Neuronal stem cell (in vitro differentiated cells): ENCODE measurements at regions not wholly inside any gene's neighbourhood (a gene's known extent, or its start where the extent isn't known, plus 50 kb on each side); places are given as distances from the start of the nearest gene placed in this dataset.

ENCODE experiments used
- DNase-seq: peaks from one replicate; pipeline ENCODE4 v3.0.0-alpha.2; 2013; ENCODE audit warnings: low spot score
- H2AFZ ChIP-seq: one replicate; pipeline ENCODE4 v1.6.1; 2013; ENCODE audit warnings: mild to moderate bottlenecking, low read length, inconsistent platforms
- H2AK5ac ChIP-seq: 2 replicates; pipeline ENCODE4 v1.6.1; 2013; ENCODE audit warnings: low read depth, mild to moderate bottlenecking, inconsistent platforms, low read length, moderate library complexity, mixed read lengths
- H2BK120ac ChIP-seq: 2 replicates; pipeline ENCODE4 v1.6.1; 2013; ENCODE audit warnings: low read depth, mild to moderate bottlenecking, inconsistent platforms, low read length, moderate library complexity, mixed read lengths
- H2BK12ac ChIP-seq: one replicate; pipeline ENCODE4 v1.6.1; 2013; ENCODE audit warnings: low read length, inconsistent platforms
- H2BK15ac ChIP-seq: 2 replicates; pipeline ENCODE4 v1.6.1; 2013; ENCODE audit warnings: mild to moderate bottlenecking, low read length, inconsistent platforms, mixed read lengths
- H2BK5ac ChIP-seq: one replicate; pipeline ENCODE4 v1.6.1; 2013; ENCODE audit warnings: inconsistent platforms, mild to moderate bottlenecking, low read length, moderate library complexity
- H3K14ac ChIP-seq: one replicate; pipeline ENCODE4 v1.6.1; 2013; ENCODE audit warnings: low read length, inconsistent platforms
- H3K18ac ChIP-seq: 2 replicates; pipeline ENCODE4 v1.6.1; 2013; ENCODE audit warnings: low read length, inconsistent platforms
- H3K23ac ChIP-seq: 2 replicates; pipeline ENCODE4 v1.6.1; 2013; ENCODE audit warnings: low read depth, mild to moderate bottlenecking, mixed read lengths, low read length, inconsistent platforms; ENCODE audit not compliant: poor library complexity
- H3K27ac ChIP-seq: replicated peaks from 3 replicates; pipeline ENCODE4 v1.5.1; 2013; ENCODE audit warnings: low read length, inconsistent platforms
- H3K27me3 ChIP-seq, 3 experiments: 2 replicates each; pipeline ENCODE4 v1.6.1; 2013; ENCODE audit warnings: low read length in 3 of 3, mild to moderate bottlenecking in 2 of 3, inconsistent platforms in 1 of 3, low read depth in 1 of 3, mixed read lengths in 1 of 3, moderate library complexity in 1 of 3; ENCODE audit not compliant: control insufficient read depth in 3 of 3, insufficient read depth in 3 of 3
- H3K36me3 ChIP-seq, 2 donors: replicated peaks in 1 of 2; 2 replicates each; pipeline ENCODE4 v1.6.1; 2013; ENCODE audit warnings: low read length in 2 of 2; ENCODE audit not compliant: control insufficient read depth in 2 of 2, insufficient read depth in 2 of 2
- H3K4ac ChIP-seq: 2 replicates; pipeline ENCODE4 v1.6.1; 2013; ENCODE audit warnings: inconsistent platforms, mild to moderate bottlenecking, low read length, moderate library complexity
- H3K4me1 ChIP-seq, 2 donors: 1 replicate in 1 of 2; 2 replicates in 1 of 2; pipeline ENCODE4 v1.6.1; 2013; ENCODE audit warnings: low read length in 2 of 2, low read depth in 1 of 2; ENCODE audit not compliant: control insufficient read depth in 2 of 2, insufficient read depth in 1 of 2
- H3K4me2 ChIP-seq: one replicate; pipeline ENCODE4 v1.6.1; 2013; ENCODE audit warnings: mild to moderate bottlenecking, low read length, inconsistent platforms; ENCODE audit not compliant: insufficient read depth, poor library complexity, severe bottlenecking
- H3K4me3 ChIP-seq, 2 donors: 2 replicates each; pipeline ENCODE4 v1.5.1; 2013; ENCODE audit warnings: low read length in 2 of 2, mild to moderate bottlenecking in 2 of 2, inconsistent platforms in 1 of 2, moderate library complexity in 1 of 2
- H3K79me1 ChIP-seq: one replicate; pipeline ENCODE4 v1.6.1; 2013; ENCODE audit warnings: low read depth, mild to moderate bottlenecking, inconsistent platforms, low read length, moderate library complexity
- H3K9ac ChIP-seq: one replicate; pipeline ENCODE4 v1.6.1; 2013; ENCODE audit warnings: mild to moderate bottlenecking, low read depth, low read length, inconsistent platforms; ENCODE audit not compliant: poor library complexity
- H3K9me3 ChIP-seq, 2 donors: replicated peaks in 1 of 2; 2 replicates each; pipeline versions ENCODE3 to v1.6.1; 2013; ENCODE audit warnings: low read length in 2 of 2, mild to moderate bottlenecking in 2 of 2, inconsistent platforms in 1 of 2, low read depth in 1 of 2, mixed read lengths in 1 of 2, moderate library complexity in 1 of 2; ENCODE audit not compliant: control insufficient read depth in 2 of 2, insufficient read depth in 1 of 2
- H4K8ac ChIP-seq: one replicate; pipeline ENCODE4 v1.6.1; 2013; ENCODE audit warnings: low read depth, mild to moderate bottlenecking, inconsistent platforms, low read length, moderate library complexity
- H4K91ac ChIP-seq: one replicate; pipeline ENCODE4 v1.6.1; 2013; ENCODE audit warnings: low read length, low read depth, mild to moderate bottlenecking, inconsistent platforms; ENCODE audit not compliant: poor library complexity
- WGBS, 2 donors: extraction: QIAGEN DNeasy Blood & Tissue Kit; methylation state at CpG; one replicate each; pipeline ENCODE4 v1.1.7; 2013; ENCODE audit warnings: missing lambda C conversion rate in 2 of 2, mixed read lengths in 1 of 2; ENCODE audit not compliant: insufficient read length in 2 of 2, insufficient replicate concordance in 1 of 2; ENCODE audit errors: extremely low coverage in 2 of 2; 5-methylcytosine and 5-hydroxymethylcytosine counted together

- Histone ChIP-seq H2BK15ac (no peak overlapping the region), H2BK120ac (no peak overlapping the region), H3K4me3 (no peak overlapping the region), H2AK5ac (no peak overlapping the region), H3K9ac (no peak overlapping the region), H2AFZ (no peak overlapping the region), H2BK12ac (no peak overlapping the region), H4K8ac (no peak overlapping the region), H3K9me3 (peaks cover 0 to 4% of the 10 kb centered on the region in 2 donors), H3K79me1 (no peaks in the 10 kb centered on the region), H3K4me2 (no peak overlapping the region), H3K27me3 (no peaks in the 10 kb centered on the region), H3K4ac (no peak overlapping the region), H3K18ac (no peak overlapping the region), H3K36me3 (no peaks in the 10 kb centered on the region), H4K91ac (no peak overlapping the region), H2BK5ac (no peak overlapping the region), H3K4me1 (peaks cover 16% of the 10 kb centered on the region in 2 donors), H3K14ac (no peak overlapping the region), H3K23ac (no peak overlapping the region), H3K27ac (peak overlapping the region; percentile 86)
- peak; percentile 82 for DNase-seq
- no CpG with 5 or more reads among the region's 3 CpGs for WGBS, 2 donors
Measured at GRCh38 chr3:34001022-34001421, 202.6 kb downstream of the PDCD6IP start.

GRCh38 chr3:34001990-34002389, 203.6 kb downstream of the PDCD6IP start:
- H3K36me3 ChIP-seq = no peaks in the 10 kb centered on the region
- no peak overlapping the region for H3K4me2 ChIP-seq
- H2AFZ ChIP-seq = no peak overlapping the region
- H2BK5ac ChIP-seq = no peak overlapping the region
- no peak overlapping the region for H4K91ac ChIP-seq
- no peaks in the 10 kb centered on the region for H3K79me1 ChIP-seq
- no peak for DNase-seq
- no peak overlapping the region for H3K23ac ChIP-seq
- H3K4me1 ChIP-seq = peaks cover 18 to 19% of the 10 kb centered on the region in 2 donors
- no peak overlapping the region for H2BK12ac ChIP-seq
- WGBS, 2 donors = no CpG with 5 or more reads among the region's 1 CpG
- no peak overlapping the region for H3K4ac ChIP-seq
- H3K14ac ChIP-seq = no peak overlapping the region
- H3K4me3 ChIP-seq = no peak overlapping the region
- H2BK120ac ChIP-seq = no peak overlapping the region
- no peaks in the 10 kb centered on the region for H3K27me3 ChIP-seq
- H3K18ac ChIP-seq = no peak overlapping the region
- H3K9me3 ChIP-seq = peaks cover 0 to 4% of the 10 kb centered on the region in 2 donors
- no peak overlapping the region for H3K27ac ChIP-seq
- H2BK15ac ChIP-seq = no peak overlapping the region
- H4K8ac ChIP-seq = no peak overlapping the region
- H3K9ac ChIP-seq = no peak overlapping the region
- no peak overlapping the region for H2AK5ac ChIP-seq

- Histone ChIP-seq H2AFZ (no peak overlapping the region), H3K18ac (no peak overlapping the region), H3K27ac (no peak overlapping the region), H3K14ac (no peak overlapping the region), H3K23ac (no peak overlapping the region), H2AK5ac (no peak overlapping the region), H3K9me3 (peaks cover 0 to 4% of the 10 kb centered on the region in 2 donors), H3K4me1 (peaks cover 18 to 20% of the 10 kb centered on the region in 2 donors), H3K36me3 (no peaks in the 10 kb centered on the region), H3K9ac (no peak overlapping the region), H3K4ac (no peak overlapping the region), H2BK120ac (no peak overlapping the region), H2BK15ac (no peak overlapping the region), H4K91ac (no peak overlapping the region), H2BK12ac (no peak overlapping the region), H3K4me2 (no peak overlapping the region), H2BK5ac (no peak overlapping the region), H3K79me1 (no peaks in the 10 kb centered on the region), H4K8ac (no peak overlapping the region), H3K4me3 (no peak overlapping the region), H3K27me3 (no peaks in the 10 kb centered on the region)
- DNase-seq = no peak
- WGBS, 2 donors = no CpG with 5 or more reads among the region's 3 CpGs
Measured at GRCh38 chr3:34002569-34003100, 204.2 kb downstream of the PDCD6IP start.

- Histone ChIP-seq H2BK12ac (no peak overlapping the region), H3K79me1 (no peaks in the 10 kb centered on the region), H3K9me3 (no peaks in the 10 kb centered on the region), H3K18ac (no peak overlapping the region), H3K14ac (no peak overlapping the region), H3K23ac (no peak overlapping the region), H2BK120ac (no peak overlapping the region), H2BK15ac (no peak overlapping the region), H3K4ac (no peak overlapping the region), H3K9ac (no peak overlapping the region), H2AFZ (no peak overlapping the region), H2BK5ac (no peak overlapping the region), H3K4me1 (peaks cover 15 to 19% of the 10 kb centered on the region in 2 donors), H4K8ac (no peak overlapping the region), H3K4me2 (no peak overlapping the region), H3K36me3 (no peaks in the 10 kb centered on the region), H3K27ac (no peak overlapping the region), H4K91ac (no peak overlapping the region), H3K27me3 (no peaks in the 10 kb centered on the region), H3K4me3 (no peak overlapping the region), H2AK5ac (no peak overlapping the region)
- no peak for DNase-seq
- no CpG with 5 or more reads among the region's 1 CpG for WGBS, 2 donors
Measured at GRCh38 chr3:34005886-34006285, 207.5 kb downstream of the PDCD6IP start.
